ENCODE measurements at regions not wholly inside any gene's neighbourhood (a gene's known extent, or its start where the extent isn't known, plus 50 kb on each side); places are given as distances from the start of the nearest gene placed in this dataset.
A peak's percentile ranks its signal among the peaks of the same experiment; 100 is the strongest.

DNA sequence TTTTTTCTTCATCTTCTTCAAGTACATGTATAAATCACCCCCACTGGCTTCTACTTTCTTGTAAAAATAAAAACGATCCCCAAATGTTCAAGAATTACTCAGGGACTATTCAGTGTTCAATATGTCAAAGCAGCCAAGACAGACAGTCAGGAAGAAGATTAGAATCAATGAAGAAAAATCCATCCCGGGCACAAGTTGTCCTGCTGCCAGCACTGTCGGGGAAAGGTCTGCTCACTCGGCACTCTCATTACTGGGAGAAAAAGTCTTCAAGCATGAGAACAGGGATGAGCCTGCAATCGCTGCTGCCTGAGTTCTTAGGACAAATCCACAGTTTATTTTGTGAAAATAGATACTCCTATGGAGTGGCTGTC, 482.8 kb upstream of the KLHL29 start:
- TF ChIP-seq, protein P1, sequence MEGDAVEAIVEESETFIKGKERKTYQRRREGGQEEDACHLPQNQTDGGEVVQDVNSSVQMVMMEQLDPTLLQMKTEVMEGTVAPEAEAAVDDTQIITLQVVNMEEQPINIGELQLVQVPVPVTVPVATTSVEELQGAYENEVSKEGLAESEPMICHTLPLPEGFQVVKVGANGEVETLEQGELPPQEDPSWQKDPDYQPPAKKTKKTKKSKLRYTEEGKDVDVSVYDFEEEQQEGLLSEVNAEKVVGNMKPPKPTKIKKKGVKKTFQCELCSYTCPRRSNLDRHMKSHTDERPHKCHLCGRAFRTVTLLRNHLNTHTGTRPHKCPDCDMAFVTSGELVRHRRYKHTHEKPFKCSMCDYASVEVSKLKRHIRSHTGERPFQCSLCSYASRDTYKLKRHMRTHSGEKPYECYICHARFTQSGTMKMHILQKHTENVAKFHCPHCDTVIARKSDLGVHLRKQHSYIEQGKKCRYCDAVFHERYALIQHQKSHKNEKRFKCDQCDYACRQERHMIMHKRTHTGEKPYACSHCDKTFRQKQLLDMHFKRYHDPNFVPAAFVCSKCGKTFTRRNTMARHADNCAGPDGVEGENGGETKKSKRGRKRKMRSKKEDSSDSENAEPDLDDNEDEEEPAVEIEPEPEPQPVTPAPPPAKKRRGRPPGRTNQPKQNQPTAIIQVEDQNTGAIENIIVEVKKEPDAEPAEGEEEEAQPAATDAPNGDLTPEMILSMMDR (IDR thresholded peaks at IDR 0.05; ENCODE audit: extremely low read depth, missing control alignments) = no peak
- DNase-seq (ENCODE audit: low spot score) = no peak

DNA sequence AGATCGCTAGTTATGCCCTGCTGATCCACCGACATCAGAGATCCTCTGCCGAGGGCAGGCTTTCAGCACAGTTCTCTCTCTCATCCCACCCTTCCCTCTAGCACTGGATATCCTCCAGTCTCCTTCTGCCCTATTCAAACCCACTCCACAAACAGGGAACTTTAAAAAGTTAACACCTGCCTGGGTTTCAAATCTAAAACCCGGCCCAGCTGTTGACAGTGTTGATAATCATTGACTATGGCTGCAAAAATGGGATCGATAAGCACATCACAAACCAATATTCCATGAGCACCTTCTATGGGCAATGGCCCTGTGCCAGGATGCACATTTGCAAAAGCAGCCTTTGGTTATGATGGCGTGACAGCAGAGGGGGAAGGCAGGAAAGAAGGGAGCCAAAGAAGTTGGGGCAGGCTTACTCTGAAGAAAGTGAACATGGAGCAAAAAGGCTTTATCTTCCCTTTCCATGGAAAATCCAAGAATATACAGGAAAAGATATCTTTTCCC, 482.3 kb upstream of the KLHL29 start:
- TF ChIP-seq, protein P1 (IDR thresholded peaks at IDR 0.05; ENCODE audit: extremely low read depth, missing control alignments) = no peak
- no peak for DNase-seq (ENCODE audit: low spot score)

DNA sequence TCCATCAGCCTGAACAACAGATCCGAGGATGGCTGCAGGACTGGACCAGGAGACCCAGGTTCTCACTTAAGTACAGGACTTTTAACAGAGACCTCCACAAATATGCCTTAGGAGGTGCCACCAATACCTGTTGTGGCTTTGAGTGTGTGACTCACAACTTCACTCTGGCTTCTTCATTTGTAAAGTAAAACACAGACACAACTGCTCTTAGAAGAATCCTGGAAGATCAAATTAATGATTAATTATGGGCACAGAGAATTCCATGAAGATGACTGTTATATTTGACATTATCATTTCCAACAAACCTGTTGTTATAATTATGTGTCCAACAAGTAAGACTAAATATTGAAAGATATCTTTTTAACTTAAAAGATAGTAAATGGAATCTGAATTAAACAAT, 481.4 kb upstream of the KLHL29 start:
- DNase-seq (ENCODE audit: low spot score) = no peak
- TF ChIP-seq, protein P1 (IDR thresholded peaks at IDR 0.05; ENCODE audit: extremely low read depth, missing control alignments) = no peak

DNA sequence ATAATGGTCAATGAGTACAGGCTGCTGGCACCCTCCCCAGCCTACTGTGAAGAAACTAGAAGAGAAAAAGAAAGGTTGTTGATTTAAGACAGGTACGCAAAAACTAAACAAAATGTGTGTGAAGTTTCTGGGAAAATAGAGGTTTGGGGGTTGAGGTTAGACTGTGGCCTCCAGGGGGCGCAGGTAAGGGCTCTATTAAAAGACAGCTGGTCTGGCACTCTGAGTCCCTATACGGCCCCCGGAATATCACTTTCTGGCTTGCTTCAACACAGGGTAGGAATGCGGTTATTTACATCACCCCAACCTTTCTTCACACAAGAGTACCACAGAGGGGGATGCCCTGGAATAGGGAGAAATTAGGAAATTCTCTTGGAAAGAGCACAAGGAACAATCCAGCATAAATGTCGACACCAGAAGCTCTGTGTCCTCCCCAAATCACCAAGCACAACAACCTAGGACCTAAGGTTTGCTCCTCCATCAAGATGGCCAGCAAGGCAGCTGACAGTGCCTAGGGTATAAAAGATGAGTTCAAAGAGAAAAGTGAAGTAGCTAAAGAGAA, 480.8 kb upstream of the KLHL29 start:
- TF ChIP-seq, protein P1 (IDR thresholded peaks at IDR 0.05; ENCODE audit: extremely low read depth, missing control alignments) = peak; percentile 51
- DNase-seq (ENCODE audit: low spot score) = peak; percentile 19

DNA sequence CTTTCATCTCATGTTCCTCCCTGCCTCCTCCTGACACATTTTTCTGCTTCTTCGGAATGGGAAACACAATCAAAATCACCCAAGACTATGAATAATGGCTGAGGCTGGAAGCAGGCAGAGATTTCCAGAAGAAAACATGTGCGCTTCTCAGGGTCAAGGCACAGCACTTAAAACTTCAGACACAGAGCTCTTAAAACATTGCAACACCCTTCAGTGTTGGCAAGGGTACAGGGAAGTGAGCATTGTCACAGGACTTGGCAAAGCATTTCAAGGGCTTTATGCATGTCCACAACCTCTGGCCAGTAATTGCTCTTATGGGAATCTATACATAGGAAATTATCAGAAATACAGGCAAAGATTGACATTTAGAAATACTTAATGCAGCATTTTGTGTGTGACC, 477.6 kb upstream of the KLHL29 start:
- DNase-seq (ENCODE audit: low spot score) = no peak
- TF ChIP-seq, protein P1 (IDR thresholded peaks at IDR 0.05; ENCODE audit: extremely low read depth, missing control alignments) = no peak

DNA sequence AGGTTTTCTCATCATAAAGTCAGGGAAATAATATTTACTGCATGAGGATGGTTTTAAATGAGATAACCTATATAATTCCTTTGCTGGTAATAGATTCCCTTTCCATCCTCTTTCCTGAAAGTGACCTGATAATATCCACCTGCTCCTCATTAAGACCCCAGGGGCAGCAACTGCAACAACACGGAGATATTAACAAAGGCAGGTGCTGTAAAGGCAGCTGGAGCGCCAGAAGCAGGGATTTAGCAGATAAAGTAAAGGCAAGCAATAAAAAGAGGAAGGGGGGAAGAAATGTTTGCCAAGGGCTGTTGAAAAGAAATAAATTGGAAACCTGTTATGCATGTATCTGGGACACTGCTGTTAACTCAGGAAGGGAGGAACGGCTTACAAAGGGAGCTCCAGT, 472.6 kb upstream of the KLHL29 start:
- DNase-seq (ENCODE audit: low spot score) = no peak
- TF ChIP-seq, protein P1 (IDR thresholded peaks at IDR 0.05; ENCODE audit: extremely low read depth, missing control alignments) = no peak

DNA sequence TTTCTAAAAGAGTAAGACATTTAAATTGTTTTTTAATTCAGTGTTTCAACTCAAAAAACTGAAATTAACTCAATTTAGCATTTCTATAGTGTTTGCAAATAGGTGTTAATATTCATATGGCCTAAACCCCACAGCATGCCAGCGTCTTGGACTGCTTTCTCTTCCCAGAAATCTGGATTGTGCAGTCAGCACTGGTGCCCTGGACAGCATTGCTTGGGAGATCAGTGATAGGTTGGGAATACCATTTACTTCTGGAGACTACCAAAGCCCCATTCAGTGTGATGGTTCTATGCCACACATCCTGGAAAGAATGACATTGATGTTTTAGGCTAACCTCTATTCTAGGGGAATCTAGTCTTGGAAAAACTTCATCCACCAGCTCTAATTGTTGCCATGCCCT, 455.0 kb upstream of the KLHL29 start:
- DNase-seq (ENCODE audit: low spot score) = no peak
- TF ChIP-seq, protein P1 (IDR thresholded peaks at IDR 0.05; ENCODE audit: extremely low read depth, missing control alignments) = no peak

Measured in GM20000 (cell line).